A172 (cell line): ENCODE measurements at regions not wholly inside any gene's neighbourhood (a gene's known extent, or its start where the extent isn't known, plus 50 kb on each side); places are given as distances from the start of the nearest gene placed in this dataset.

Experiments used
- DNase-seq: peaks from one replicate; pipeline ENCODE4 v3.0.0-alpha.2; 2015; ENCODE audit warnings: low spot score

DNA sequence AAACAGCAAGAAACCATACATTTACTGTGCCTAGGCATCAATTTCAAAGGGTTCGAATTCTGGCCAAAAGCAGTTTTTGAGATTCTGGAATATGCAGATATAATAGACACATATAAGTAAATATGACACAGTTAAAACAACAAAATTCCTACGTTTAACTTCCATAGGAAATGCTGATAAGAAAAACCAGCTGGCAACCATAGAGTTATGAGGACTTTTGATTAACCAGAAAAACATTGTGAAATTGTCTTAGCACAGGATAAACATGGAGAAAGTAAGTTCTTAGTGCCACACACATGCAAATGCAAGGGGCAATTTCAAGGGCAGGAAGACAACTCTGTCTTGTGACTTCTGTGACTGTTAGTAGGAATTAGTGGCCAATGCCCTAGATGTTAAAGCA lies 702.1 kb downstream of the TNS3 start:
- DNase-seq: no peak

DNA sequence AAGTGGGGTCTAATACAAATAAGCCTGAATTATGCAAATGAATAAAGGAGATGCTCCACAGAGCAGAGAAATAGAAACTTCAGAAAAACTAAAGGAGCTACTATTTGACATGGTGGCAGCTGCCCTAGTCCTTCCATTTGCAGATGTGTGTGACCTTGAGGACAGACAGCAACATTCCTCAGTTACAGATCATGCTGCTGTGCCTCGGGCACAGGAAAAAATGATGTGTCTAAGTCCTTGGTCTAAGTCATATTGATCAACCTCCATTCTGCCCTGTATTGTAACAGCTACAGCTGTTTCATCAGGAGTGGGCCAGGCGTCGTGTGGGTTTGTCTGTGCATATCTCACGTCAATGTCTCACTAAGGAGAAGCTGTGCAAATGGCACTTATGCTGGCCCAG lies 710.4 kb downstream of the TNS3 start:
- DNase-seq: no peak

GRCh38 chr7:46864716-46865115 lies 717.2 kb downstream of the TNS3 start:
- no peak for DNase-seq

GRCh38 chr7:46859963-46860475 lies 721.9 kb downstream of the TNS3 start:
- DNase-seq: peak; percentile 90

DNA sequence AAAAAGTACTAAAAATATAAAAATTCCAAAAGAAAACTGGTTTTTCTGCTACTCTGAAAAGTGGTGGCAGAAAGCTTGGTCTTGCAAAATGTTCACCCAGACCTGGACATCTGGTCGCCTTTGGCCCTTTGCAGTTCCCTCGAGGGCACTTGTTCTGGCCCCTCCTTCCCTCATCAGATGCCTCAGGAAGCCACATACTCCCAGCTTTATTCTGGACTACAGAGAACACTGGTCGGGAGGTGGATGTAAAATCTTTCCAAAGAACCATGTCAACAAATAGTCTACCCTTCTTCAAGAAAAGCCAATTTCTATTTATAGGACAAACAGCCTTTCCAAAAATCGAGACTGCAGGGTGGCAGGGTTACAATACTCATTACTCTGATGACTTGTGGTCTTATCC lies 726.1 kb downstream of the TNS3 start:
- no peak for DNase-seq

GRCh38 chr7:46854958-46855473 lies 726.9 kb downstream of the TNS3 start:
- peak; percentile 62 for DNase-seq

GRCh38 chr7:46853451-46853850 lies 728.5 kb downstream of the TNS3 start:
- DNase-seq: no peak

- DNase-seq: no peak
Measured at GRCh38 chr7:46852795-46853194, 729.1 kb downstream of the TNS3 start.

DNA sequence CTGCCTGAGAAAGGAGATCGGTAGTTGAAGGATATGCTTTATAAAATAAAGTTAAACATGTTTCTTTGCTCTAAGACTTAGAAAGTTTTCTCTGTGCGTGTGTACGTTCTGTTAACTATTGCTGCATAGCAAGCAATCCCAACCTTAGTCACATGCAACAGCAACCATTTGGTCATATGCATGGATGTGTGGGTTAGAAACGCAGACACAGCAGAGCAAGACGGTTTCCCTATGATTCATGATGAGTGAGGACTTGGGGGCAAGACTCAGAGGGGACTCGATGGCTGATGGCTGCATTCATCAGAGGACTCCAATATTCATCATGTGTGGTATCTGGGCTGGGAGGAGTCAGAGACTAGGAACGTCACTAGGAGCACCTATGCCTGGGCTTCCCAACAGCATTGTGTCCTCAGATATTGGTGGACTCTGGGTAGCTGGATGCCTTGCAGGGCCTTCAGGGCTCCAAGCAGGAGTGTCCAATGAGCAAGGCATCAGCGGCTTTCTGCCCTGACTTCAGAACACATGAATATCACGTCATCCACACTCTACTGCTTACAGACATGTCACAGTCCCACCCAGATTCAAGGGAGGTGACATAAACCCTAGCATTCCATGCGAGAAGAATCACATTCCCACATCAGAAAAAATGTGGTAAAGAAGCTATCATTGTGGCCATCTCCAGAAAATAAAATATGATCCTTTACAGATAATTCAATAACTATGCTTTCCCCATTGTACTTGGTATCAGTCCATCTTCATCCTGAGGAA lies 731.2 kb downstream of the TNS3 start:
- no peak for DNase-seq

DNA sequence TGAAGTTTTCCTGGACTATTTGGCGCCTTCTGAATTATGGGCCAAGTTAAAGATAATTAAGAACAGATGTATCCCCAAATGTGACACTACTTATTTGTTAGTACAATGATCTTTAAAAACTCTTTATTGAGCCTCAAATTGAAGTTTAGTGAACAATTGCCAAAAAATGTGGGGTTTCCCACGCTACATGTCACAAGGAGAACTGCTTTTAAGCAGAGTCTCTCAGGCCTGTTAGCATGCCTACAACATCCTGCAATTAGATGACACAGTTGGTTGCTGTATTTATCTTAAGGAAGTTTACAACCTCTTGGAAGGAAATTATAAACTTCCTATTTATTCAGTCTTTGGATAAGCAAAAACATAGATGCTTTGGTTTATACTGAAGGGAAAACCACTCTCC lies 733.0 kb downstream of the TNS3 start:
- DNase-seq: no peak

GRCh38 chr7:46848311-46848710 lies 733.6 kb downstream of the TNS3 start:
- DNase-seq: no peak

DNA sequence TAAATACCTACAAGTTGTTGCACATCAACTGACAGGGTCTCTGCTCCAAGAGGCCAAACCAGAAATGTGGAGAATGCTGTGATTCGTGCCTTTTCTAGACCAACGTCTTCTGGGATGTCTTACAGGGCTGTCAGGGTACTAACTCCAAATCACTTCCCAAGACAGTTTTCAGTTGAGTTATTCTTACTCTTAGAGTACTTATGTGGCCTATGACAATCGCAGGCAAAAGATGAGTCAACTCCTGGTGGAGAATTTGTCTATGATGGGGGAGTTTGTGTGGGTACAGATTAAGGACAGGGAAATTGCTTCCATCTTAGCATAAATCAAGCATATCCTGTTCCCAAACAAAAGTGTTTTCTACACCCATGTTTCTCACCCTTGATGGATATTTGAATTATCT lies 734.8 kb downstream of the TNS3 start:
- no peak for DNase-seq

GRCh38 chr7:46844486-46844885 lies 737.4 kb downstream of the TNS3 start:
- DNase-seq: no peak

- DNase-seq: no peak
Measured at GRCh38 chr7:46841248-46841647, 740.7 kb downstream of the TNS3 start.

- DNase-seq: no peak
Measured at GRCh38 chr7:46839651-46840050, 742.3 kb downstream of the TNS3 start.

DNA sequence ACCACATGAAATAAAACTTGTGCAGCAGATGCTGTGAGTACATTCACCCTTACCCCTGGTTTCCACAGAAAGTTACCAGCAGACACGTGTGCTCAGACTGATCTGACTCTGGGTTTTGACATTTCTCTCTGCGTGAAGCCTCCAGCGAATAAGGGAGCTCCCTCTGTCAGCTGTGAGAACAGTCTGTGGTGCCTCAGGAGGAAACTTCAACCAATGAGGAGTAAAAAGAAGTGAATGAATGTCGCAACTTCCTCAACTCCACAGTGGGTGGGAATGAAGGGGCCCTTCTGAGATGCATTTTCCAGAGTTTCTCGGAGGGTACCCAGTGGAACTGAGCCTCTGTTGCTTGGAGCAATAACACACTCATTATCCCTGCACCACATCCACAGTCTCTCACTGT lies 743.4 kb downstream of the TNS3 start:
- DNase-seq: no peak

GRCh38 chr7:46835556-46835955 lies 746.4 kb downstream of the TNS3 start:
- DNase-seq: no peak

GRCh38 chr7:46834921-46835320 lies 747.0 kb downstream of the TNS3 start:
- no peak for DNase-seq

- no peak for DNase-seq
Measured at GRCh38 chr7:46833197-46833596, 748.7 kb downstream of the TNS3 start.

- DNase-seq: no peak
Measured at GRCh38 chr7:46832136-46832535, 749.8 kb downstream of the TNS3 start.

DNA sequence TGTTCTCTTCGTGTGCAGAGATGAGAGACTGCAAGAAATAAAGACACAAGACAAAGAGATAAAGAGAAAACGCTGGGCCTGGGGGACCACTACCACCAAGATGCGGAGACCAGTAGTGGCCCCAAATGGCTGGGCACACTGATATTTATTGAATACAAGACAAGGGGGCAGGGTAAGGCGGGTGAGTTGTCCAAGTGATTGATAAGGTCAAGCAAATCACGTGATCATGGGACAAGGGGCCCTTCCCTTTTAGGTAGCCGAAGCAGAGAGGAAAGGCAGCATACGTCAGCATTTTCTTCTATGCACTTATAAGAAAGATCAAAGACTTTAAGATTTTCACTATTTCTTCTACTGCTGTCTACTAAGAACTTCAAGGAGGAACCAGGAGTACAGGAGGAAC lies 762.1 kb downstream of the TNS3 start:
- no peak for DNase-seq

- no peak for DNase-seq
Measured at GRCh38 chr7:46814516-46815250, 767.2 kb downstream of the TNS3 start.

DNA sequence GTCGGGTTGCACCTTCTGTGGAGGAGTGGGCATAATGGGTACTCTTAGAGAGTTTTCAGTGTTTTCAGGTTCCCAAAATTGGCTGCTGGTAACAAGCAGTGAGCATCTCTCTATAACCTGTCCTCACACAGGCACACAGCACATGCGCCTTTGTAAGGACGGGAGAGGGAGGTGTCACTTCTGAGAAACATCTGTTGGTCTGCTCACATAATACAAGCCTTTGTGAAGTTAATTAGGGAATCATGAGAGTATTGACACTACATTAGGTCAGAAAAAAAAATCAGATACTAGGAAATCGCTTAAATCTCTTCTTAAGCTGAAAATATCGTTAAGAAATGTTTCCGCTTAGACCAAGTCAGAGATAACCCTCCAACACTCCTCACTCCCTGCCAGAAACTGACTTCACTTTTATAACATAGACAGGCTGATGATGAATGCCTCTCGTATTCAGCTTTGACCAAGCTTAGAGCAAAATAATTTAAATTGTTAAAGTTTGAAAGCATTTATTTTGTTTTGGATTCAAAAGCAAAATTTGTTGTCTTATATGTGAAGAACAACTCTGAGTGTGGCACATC lies 769.7 kb downstream of the TNS3 start:
- DNase-seq: peak; percentile 15
